GM18951 (cell line): ENCODE measurements at regions not wholly inside any gene's neighbourhood (a gene's known extent, or its start where the extent isn't known, plus 50 kb on each side); places are given as distances from the start of the nearest gene placed in this dataset.

Source experiments
- POLR2A ChIP-seq: IDR thresholded peaks from 4 replicates; pipeline ENCODE4 v1.6.1; 2011; ENCODE audit warnings: mild to moderate bottlenecking; ENCODE audit not compliant: insufficient read length, insufficient read depth; ENCODE audit errors: extremely low read depth
- in situ Hi-C: fragments of 300-500 bp; cut with MboI; formaldehyde crosslinking; loops from one replicate; pipeline ENCODE4 v1.12.0; 2022; ENCODE audit warnings: low sequenced_read_pairs, mixed read lengths, inconsistent platforms; ENCODE audit not compliant: unreplicated experiment

DNA sequence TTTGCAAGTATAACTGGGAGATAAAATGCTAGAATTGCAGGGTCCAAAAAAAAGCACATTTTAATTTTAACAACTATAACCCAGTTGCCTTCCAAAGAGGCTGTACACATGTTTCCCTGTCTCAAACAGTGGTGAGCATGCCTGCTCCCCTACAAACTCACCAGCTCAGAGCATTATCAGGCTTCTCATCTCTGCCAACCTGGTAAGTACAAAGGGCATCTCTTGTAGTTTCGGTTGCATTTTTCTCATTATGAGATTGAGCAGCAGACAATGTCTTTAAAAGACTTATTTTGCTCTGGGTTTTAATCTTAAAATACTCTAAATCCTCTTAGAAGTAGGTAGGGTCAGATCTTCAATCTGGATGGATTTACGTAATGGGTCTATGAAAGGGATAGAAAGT lies 107.1 kb upstream of the MSX2 start:
- in situ Hi-C loops: no loop called here
- TF ChIP-seq POLR2A: no peak

DNA sequence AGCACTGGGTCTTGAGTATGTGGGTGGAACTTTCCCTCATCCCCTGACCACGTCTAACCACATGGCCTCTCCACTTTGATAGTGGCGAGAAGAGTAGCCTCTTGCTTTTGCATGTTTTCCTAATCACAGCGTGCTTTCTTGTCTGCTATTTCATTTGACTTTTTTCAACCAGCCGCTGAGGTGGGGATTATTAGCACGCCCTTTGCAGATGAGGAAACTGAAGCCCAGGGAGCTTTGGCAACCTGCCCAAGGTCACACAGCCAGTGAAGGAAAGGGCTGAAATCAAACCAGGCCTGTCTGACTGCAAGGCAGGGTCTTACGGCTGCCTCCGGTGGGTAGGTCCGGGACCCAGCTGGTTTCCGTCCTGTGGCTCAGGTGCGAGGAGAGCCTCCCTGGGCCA lies 106.5 kb upstream of the MSX2 start:
- in situ Hi-C loops: no loop called here
- no peak for TF ChIP-seq POLR2A

DNA sequence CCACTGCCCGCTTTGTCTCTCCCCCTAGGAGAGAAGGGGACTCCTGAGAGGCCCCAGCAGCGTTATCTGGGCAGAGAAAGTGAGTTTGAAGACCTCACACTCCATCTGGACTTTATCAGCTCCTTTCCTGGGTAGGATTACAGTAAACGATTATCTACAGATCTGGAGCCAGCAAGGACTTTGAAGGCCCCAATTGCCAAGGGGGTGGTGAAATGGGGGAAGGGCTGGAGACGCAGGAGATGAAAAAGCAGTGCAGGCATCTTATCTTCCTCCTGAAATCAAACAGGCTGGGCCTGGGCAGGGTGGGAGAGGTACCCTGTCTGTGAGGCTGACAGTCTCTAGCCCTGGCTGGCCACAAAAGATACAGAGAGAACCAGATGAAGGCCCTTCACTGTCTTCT lies 105.8 kb upstream of the MSX2 start:
- in situ Hi-C loops: no loop called here
- no peak for TF ChIP-seq POLR2A

DNA sequence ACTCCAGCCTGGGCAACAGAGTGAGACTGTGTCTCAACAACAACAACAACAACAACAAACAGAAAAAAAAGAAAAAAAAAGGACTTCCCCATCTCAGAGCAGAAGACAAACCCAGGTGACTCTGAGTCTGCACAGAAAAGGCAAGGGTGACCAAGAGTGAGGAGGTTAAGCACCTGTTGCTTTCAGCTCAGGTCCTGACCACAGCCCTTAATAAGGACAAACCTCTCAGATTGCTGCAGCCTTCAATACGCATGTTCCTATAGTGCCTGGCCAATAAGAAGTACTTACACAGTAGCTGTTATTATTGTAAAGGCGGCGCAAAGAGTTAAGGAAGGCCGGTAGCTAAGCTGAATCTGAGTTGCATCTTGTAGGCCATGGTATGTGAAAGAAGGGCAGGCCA lies 102.3 kb upstream of the MSX2 start:
- in situ Hi-C loops: no loop called here
- no peak for TF ChIP-seq POLR2A

- in situ Hi-C loops: no loop called here
- no peak for TF ChIP-seq POLR2A
These were observed 101.4 kb upstream of the MSX2 start for GRCh38 chr5:174623018-174623417.

- no peak for TF ChIP-seq POLR2A
- in situ Hi-C loops: no loop called here
These were observed 100.9 kb upstream of the MSX2 start for GRCh38 chr5:174623433-174624019.

DNA sequence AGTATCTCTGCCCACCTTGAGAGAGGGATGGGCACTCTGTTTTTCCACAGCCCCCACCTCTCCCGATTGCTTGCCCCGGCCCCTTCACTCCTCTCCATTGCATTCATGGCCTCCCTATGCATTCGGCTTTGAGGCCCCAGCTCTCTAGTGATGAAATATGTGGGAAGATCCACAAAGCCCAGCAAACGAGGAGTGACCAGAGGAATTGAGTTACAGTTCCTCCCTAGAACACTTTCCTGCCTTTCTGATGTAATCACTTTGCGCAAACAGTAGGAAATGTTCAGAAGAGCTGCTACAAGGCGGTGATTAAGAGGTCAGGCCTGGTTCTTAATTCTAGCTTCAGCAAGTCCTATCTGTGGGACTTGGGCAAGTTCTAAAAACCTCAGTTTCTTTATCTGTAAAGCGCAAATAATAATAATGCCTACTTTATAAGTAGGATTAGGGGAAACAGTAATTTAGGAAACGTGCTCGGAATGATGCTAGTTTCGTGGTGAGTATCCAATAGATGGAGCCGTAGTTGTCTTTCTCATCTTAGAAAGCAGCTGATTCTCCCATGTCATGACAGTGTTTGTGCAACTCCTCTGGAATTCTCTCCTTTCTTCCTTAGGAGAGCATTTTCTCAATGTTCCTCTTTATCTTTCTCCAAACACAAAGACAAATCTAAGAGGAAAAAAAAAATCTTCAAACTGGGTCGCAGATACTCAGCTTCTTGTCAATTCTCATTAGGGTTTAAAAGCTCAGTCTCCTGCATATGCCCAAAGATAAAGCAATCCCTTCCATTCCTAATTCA lies 99.5 kb upstream of the MSX2 start:
- no peak for TF ChIP-seq POLR2A
- in situ Hi-C loops: no loop called here

DNA sequence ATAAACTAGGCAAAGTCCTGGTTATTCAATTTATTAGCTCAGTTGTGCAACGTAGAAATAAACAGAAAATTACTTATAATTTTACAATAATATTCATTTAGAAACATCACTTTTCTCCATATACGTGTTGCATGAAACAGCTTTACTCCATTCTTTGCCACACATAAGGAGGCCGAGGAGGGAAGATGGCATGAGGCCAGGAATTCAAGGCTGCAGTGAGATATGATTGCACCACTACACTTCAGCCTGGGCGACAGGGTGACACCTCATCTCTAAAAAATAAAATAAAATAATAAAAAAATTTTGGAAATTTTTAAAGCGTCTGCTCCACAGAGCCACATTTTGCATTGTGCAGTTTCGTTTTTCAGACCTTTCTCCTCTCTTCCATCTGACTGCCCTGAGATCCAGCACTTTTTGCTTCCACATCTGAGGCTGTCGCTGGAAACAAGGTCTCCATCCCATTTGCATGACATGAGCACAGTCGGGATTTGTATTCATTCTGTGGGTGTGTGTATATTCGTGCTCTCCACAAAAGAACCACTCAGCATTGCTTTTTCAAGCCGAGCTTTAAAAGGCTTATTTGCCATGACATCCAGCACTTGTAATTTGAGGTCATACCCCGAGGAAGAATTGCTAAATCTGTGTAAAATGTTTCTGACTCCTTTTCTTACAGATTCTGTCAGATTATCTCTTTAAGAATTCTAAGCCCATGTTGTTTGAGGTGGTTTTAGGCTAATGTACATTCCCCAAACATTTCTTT lies 98.6 kb upstream of the MSX2 start:
- in situ Hi-C loops: no loop called here

GRCh38 chr5:174626369-174626920 lies 97.9 kb upstream of the MSX2 start:
- TF ChIP-seq POLR2A: no peak
- in situ Hi-C loops: no loop called here

More for the DNA sequence above, 98.6 kb upstream of the MSX2 start:
- no peak for TF ChIP-seq POLR2A

DNA sequence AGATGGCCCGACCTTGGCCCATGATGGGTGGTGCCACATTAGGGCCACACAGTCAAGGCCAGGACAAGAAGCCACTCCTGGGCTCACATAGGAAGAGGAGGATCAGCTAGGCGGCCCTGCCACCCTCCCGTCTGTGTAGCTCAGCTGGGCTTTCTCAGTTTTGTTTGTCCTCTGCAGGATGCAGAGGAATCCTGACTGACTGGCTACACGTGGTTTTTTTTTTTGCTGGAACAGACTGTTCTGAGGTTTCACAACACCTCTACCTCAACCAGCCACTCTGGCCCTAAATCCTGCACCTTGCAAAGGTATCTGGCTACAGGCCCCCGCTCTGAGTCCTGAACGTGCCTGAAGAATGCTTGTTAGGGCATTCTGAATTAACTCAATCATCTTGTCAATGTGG lies 88.3 kb upstream of the MSX2 start:
- in situ Hi-C loops: no loop called here
- TF ChIP-seq POLR2A: no peak

DNA sequence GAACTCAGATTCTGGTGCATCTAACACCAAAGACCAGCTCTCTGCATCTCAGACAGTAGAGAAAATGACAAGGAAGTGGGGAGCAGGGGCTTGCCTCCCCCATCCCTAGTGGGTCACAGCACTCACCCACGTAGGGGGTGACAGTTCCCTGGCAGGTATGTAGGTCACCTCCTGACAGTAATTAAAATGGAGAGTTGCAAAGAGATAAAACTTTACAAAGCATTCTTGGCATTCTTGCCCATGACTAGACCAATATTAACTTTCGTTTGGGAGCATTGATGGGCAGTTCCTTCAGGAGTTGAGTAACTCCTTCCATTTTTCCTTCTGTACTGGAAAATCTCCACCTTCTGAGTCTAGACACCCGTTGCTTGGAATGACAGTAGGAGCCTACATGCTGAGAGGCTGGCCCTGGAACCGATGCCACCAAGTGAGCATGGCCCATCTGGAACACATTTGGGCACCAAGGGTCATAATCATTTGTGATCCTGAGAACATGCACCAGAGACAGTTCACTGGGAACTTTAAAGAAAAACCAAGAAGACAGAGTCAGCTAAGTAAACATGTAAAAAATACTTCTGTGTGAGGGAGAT lies 81.5 kb upstream of the MSX2 start:
- no peak for TF ChIP-seq POLR2A
- in situ Hi-C loops: no loop called here

DNA sequence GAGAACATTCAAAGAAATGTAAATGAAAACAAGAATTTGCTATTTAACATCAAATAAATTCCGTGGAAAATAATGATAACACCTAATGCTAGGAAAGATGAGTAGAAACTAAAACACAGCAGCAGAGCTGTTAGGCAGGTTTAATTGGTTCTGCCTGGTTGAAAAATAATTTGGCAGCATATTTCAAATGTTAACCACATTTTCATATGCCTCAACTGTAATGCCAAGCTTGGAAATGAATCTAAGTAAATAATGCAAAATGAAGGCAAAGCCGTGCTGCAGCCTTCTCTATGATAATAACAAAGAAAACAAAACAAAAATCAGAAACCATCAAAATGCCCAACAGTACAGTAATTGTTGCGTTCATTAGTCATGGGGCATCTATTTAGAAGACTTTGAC lies 79.9 kb upstream of the MSX2 start:
- TF ChIP-seq POLR2A: no peak
- in situ Hi-C loops: no loop called here

GRCh38 chr5:174644923-174645322 lies 79.5 kb upstream of the MSX2 start:
- in situ Hi-C loops: no loop called here
- no peak for TF ChIP-seq POLR2A
